NT2/D1 (cell line): ENCODE measurements at regions not wholly inside any gene's neighbourhood (a gene's known extent, or its start where the extent isn't known, plus 50 kb on each side); places are given as distances from the start of the nearest gene placed in this dataset.

Experiments
- SUZ12 ChIP-seq: IDR thresholded peaks from 2 replicates; pipeline ENCODE4 v1.6.1; 2011; ENCODE audit not compliant: insufficient read length, insufficient read depth; ENCODE audit errors: extremely low read depth
- ZNF274 ChIP-seq: IDR thresholded peaks from 2 replicates; pipeline ENCODE4 v1.6.1; 2011; ENCODE audit warnings: mild to moderate bottlenecking, low read depth, low read length

DNA sequence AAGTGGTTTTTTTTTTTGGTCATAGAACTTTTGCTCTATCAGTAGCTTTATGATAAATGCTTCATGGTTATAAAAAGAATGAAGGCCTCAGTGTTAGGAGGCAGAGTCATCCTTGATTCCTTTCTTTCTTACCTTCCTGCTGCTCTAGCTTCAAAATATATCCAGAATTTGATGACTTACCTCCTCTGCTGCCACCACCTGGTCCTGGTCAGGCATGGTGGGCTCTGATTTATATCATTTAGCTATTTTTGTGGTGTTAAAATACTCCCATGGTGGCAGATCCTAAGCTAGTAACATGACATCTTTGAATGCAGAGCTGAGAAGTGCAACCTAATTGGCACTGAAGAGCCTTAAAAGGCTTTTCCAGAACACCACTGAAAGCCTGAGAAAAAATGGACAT lies 508.8 kb upstream of the CDH8 start:
- no peak for TF ChIP-seq ZNF274
- TF ChIP-seq SUZ12, result no peak
